Ectodermal cell (in vitro differentiated cells): ENCODE measurements at regions not wholly inside any gene's neighbourhood (a gene's known extent, or its start where the extent isn't known, plus 50 kb on each side); places are given as distances from the start of the nearest gene placed in this dataset.

Source experiments
- H3K27ac ChIP-seq: 2 replicates; pipeline ENCODE4 v1.7.0; 2013; ENCODE audit warnings: mild to moderate bottlenecking, low read depth, low read length; ENCODE audit not compliant: insufficient read depth, poor library complexity, severe bottlenecking
- H3K27me3 ChIP-seq: 2 replicates; pipeline ENCODE4 v1.7.0; 2013; ENCODE audit warnings: mild to moderate bottlenecking, low read length; ENCODE audit not compliant: insufficient read depth, control insufficient read depth, poor library complexity, severe bottlenecking
- H3K36me3 ChIP-seq: one replicate; pipeline ENCODE4 v1.7.0; 2013; ENCODE audit warnings: low read length; ENCODE audit not compliant: control insufficient read depth, insufficient read depth
- H3K4me1 ChIP-seq: one replicate; pipeline ENCODE4 v1.7.0; 2013; ENCODE audit warnings: low read length; ENCODE audit not compliant: control insufficient read depth, insufficient read depth
- H3K4me3 ChIP-seq: 2 replicates; pipeline ENCODE4 v1.7.0; 2013; ENCODE audit warnings: low read depth, low read length, control low read depth; ENCODE audit not compliant: insufficient read depth
- H3K9me3 ChIP-seq: 2 replicates; pipeline ENCODE4 v1.7.0; 2013; ENCODE audit warnings: mild to moderate bottlenecking, low read length, moderate library complexity; ENCODE audit not compliant: control insufficient read depth
- WGBS, 2 experiments: methylation state at CpG; one replicate each; pipeline ENCODE4 v1.1.7; 2013; ENCODE audit warnings: missing lambda C conversion rate in 2 of 2; 5-methylcytosine and 5-hydroxymethylcytosine counted together

GRCh38 chr13:44271031-44271455 is 102.6 kb upstream of the SERP2 start:
- Histone ChIP-seq H3K36me3 (no peaks in the 10 kb centered on the region), H3K9me3 (no peaks in the 10 kb centered on the region), H3K4me1 (no peaks in the 10 kb centered on the region), H3K4me3 (no peak overlapping the region), H3K27me3 (no peaks in the 10 kb centered on the region), H3K27ac (no peak overlapping the region)
- WGBS, 2 experiments: 92 to 95% methylated on average over 4 of the region's 4 CpGs

DNA sequence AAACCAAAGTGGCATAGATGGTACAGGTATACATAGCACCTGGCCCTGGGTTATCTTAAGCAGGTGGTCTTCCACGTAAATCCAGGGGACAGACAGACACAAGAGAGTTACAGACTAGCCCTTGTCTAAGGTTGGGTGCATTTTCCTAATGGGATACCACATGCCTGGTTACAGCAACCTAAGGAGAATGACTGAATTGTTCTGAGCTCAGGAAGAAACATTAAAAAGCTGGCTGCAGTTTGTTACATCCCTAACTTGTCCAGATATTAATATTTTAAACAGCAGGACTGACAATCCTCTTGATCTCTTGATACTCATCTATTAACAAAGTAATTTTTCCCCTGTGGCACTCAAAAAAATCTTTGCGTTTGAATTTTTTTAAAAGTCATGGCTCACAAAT is 102.2 kb upstream of the SERP2 start:
- WGBS, 2 experiments: 93 to 97% methylated on average over 2 of the region's 2 CpGs
- H3K4me1 ChIP-seq: no peaks in the 10 kb centered on the region
- no peaks in the 10 kb centered on the region for H3K36me3 ChIP-seq
- H3K27ac ChIP-seq: no peak overlapping the region
- no peak overlapping the region for H3K4me3 ChIP-seq
- H3K9me3 ChIP-seq: no peaks in the 10 kb centered on the region
- no peaks in the 10 kb centered on the region for H3K27me3 ChIP-seq

DNA sequence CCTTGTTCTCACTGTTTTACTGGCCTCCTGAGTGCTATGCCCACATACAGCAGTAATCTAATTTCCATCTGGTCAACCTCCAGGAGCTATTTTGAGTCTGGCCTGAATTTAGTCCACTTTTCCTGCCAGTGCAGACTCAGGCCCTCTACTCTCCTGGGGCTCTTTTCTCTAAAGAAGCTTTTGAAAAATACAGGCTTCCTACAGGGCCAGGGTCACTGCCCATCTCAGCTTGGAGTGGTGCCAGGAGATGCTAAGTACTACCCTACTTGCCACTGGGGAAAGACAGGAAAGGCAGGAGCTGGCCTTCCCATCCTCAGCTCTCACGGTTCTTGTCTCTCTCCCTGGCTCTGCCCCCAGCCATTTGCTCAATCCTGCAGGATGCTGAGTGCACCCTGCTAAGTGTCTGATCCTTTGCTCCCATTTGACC is 101.7 kb upstream of the SERP2 start:
- Histone ChIP-seq H3K27me3 (no peaks in the 10 kb centered on the region), H3K36me3 (no peaks in the 10 kb centered on the region), H3K9me3 (no peaks in the 10 kb centered on the region), H3K27ac (no peak overlapping the region), H3K4me1 (no peaks in the 10 kb centered on the region), H3K4me3 (no peak overlapping the region)
- WGBS, 2 experiments: 77 to 81% methylated on average over 1 of the region's 1 CpG

DNA sequence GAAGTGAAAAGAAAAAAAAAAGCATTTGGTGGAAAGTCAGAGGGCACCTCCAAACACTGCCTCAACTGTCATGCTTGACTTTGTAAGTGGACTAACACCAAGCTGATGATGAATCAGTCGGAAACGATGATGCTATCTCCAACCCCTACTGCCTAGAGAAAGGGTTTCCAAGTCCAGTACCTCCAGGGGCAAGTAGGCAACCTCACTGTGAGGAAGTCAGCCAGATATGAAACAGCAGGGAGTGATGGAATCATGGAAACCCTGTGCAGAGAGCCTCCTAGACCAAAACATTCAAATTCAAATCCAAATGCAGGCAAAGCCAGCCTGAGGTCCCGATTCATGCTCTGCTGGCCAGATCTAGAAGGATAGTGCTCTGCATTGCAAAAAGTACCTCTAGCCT is 100.9 kb upstream of the SERP2 start:
- Histone ChIP-seq H3K27ac (no peak overlapping the region), H3K4me1 (no peaks in the 10 kb centered on the region), H3K36me3 (no peaks in the 10 kb centered on the region), H3K9me3 (no peaks in the 10 kb centered on the region), H3K4me3 (no peak overlapping the region), H3K27me3 (no peaks in the 10 kb centered on the region)
- WGBS, 2 experiments: 92 to 98% methylated on average over 3 of the region's 3 CpGs

GRCh38 chr13:44273216-44273615 is 100.4 kb upstream of the SERP2 start:
- no peaks in the 10 kb centered on the region for H3K36me3 ChIP-seq
- H3K4me3 ChIP-seq: no peak overlapping the region
- no peaks in the 10 kb centered on the region for H3K4me1 ChIP-seq
- no peaks in the 10 kb centered on the region for H3K27me3 ChIP-seq
- H3K27ac ChIP-seq: no peak overlapping the region
- WGBS, 2 experiments: 93% methylated on average over 5 of the region's 5 CpGs
- H3K9me3 ChIP-seq: no peaks in the 10 kb centered on the region

DNA sequence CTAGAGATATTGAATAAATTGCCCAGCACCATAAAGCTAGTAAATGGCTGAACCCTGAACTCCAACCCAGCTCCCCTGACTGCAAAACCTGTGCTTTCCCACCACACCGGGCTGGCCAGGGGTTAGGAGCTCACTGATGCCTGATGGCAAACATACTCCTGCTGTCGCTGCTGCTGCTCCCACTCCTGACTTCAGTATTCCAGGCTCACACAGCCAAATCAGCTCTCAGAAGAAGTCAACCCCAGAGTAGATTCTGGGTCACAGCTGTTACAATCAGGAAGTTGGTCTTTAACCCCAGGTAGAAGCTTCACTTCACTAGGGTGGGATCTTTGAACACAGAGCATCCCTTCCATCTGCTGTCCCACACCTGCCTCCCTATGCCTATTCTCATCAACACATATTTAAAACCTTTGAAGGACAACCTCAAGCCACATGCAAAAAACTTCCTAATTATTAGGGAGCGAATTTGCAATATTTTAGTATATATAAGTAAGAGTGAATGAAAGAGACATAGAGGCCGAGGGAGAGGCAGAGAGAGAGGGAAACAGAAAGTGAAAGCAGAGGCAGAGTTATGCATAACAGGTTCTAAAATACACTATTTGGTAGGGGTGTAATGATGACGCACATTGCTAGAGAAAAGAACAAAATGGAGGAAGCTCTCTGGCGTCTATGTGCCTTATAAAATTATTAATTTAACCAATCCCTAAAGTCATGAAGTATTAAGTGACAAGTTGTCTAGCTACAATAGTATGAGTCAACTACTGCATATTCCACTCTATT is 99.4 kb upstream of the SERP2 start:
- Histone ChIP-seq H3K4me1 (no peaks in the 10 kb centered on the region), H3K36me3 (no peaks in the 10 kb centered on the region), H3K4me3 (no peak overlapping the region), H3K27ac (no peak overlapping the region), H3K9me3 (no peaks in the 10 kb centered on the region), H3K27me3 (no peaks in the 10 kb centered on the region)
- 94 to 95% methylated on average over 5 of the region's 6 CpGs for WGBS, 2 experiments

- 96 to 98% methylated on average over 2 of the region's 2 CpGs for WGBS, 2 experiments
- Histone ChIP-seq H3K27me3 (no peaks in the 10 kb centered on the region), H3K4me3 (no peak overlapping the region), H3K36me3 (no peaks in the 10 kb centered on the region), H3K9me3 (no peaks in the 10 kb centered on the region), H3K27ac (no peak overlapping the region), H3K4me1 (no peaks in the 10 kb centered on the region)
Observed at GRCh38 chr13:44274771-44275205, 98.8 kb upstream of the SERP2 start.

- no peaks in the 10 kb centered on the region for H3K36me3 ChIP-seq
Observed at GRCh38 chr13:44275381-44275780, 98.2 kb upstream of the SERP2 start.

DNA sequence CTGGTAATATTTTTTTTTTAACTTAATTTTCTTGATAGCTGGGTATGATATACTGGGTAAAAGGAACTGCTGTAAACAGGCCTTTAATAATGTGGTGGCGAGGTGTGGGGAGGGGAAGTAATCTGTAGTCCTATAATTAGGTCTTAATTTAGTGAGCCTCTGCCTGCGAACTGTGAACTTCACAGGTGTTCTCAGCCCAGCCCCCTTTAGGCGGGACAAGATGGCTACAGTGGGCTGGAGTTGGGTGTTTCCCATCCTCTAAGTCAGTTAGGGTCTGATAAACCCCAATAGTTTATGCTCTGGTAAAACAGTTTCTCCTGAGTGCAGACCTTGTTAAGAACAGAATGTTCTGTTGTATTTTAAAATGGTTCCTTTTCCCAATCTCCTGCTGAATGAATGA is 97.6 kb upstream of the SERP2 start:
- Histone ChIP-seq H3K27ac (no peak overlapping the region), H3K27me3 (no peaks in the 10 kb centered on the region), H3K36me3 (no peaks in the 10 kb centered on the region), H3K4me3 (no peak overlapping the region), H3K4me1 (no peaks in the 10 kb centered on the region), H3K9me3 (no peaks in the 10 kb centered on the region)
- 90 to 97% methylated on average over 3 of the region's 3 CpGs for WGBS, 2 experiments

More at GRCh38 chr13:44275381-44275780, 98.2 kb upstream of the SERP2 start:
- H3K4me3 ChIP-seq: no peak overlapping the region
- H3K9me3 ChIP-seq: no peaks in the 10 kb centered on the region
- no peaks in the 10 kb centered on the region for H3K27me3 ChIP-seq
- no peak overlapping the region for H3K27ac ChIP-seq
- no peaks in the 10 kb centered on the region for H3K4me1 ChIP-seq

DNA sequence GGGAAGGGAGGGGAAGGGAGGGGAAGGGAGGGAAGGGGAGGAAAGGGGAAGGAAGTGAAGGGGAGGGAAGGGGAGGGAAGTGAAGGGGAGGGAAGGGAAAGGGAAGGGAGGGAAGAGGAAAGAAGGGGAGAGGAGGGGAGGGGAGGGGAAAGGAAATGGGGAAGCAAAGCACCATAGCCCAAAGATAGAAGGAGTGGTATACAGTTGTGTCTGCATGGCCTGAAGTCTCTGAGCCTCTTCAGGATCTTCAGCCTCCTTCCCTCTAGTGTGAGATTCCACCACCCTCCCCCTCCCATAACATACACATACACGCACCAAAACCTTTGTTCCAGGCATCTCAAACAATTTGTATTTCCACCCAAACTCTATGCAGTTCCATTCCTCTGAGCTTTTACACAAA is 96.2 kb upstream of the SERP2 start:
- no peaks in the 10 kb centered on the region for H3K36me3 ChIP-seq
- H3K4me3 ChIP-seq: no peak overlapping the region
- no peaks in the 10 kb centered on the region for H3K27me3 ChIP-seq
- H3K9me3 ChIP-seq: no peaks in the 10 kb centered on the region
- 84 to 87% methylated on average over 1 of the region's 1 CpG for WGBS, 2 experiments
- no peak overlapping the region for H3K27ac ChIP-seq
- H3K4me1 ChIP-seq: no peaks in the 10 kb centered on the region
